ENCODE measurements at regions not wholly inside any gene's neighbourhood (a gene's known extent, or its start where the extent isn't known, plus 50 kb on each side); places are given as distances from the start of the nearest gene placed in this dataset.

- no peaks in the 10 kb centered on the region for H3K4me1 ChIP-seq (ENCODE audit: insufficient read depth)
- DNase-seq: no peak
- H3K27me3 ChIP-seq: no peaks in the 10 kb centered on the region
- no peaks in the 10 kb centered on the region for H3K36me3 ChIP-seq
- no peaks in the 10 kb centered on the region for H3K9me3 ChIP-seq
- H3K27ac ChIP-seq: no peak overlapping the region
- no peak overlapping the region for H3K4me3 ChIP-seq
- TF ChIP-seq CTCF (IDR thresholded peaks at IDR 0.05): no peak
- no peak for TF ChIP-seq EP300 (IDR thresholded peaks at IDR 0.05)
- no peak for TF ChIP-seq POLR2A (IDR thresholded peaks at IDR 0.05)
- WGBS, 3 donors: 94 to 100% (median 96%) methylated on average over 1 of the region's 1 CpG
- intact Hi-C loops (cut with DNase I): no loop called here
Measured at GRCh38 chr6:14867802-14868201, 378.1 kb upstream of the JARID2 start.

GRCh38 chr6:14871221-14871620 is 374.6 kb upstream of the JARID2 start:
- intact Hi-C loops (cut with DNase I): no loop called here
- Histone ChIP-seq H3K9me3 (no peaks in the 10 kb centered on the region), H3K36me3 (no peaks in the 10 kb centered on the region), H3K4me3 (no peak overlapping the region), H3K27me3 (no peaks in the 10 kb centered on the region), H3K4me1 (ENCODE audit: insufficient read depth) (no peaks in the 10 kb centered on the region), H3K27ac (no peak overlapping the region)
- TF ChIP-seq POLR2A (IDR thresholded peaks at IDR 0.05): no peak
- TF ChIP-seq CTCF (IDR thresholded peaks at IDR 0.05): no peak
- TF ChIP-seq EP300 (IDR thresholded peaks at IDR 0.05): no peak
- 96 to 98% (median 97%) methylated on average over 5 of the region's 5 CpGs for WGBS, 3 donors
- DNase-seq: no peak

GRCh38 chr6:14873101-14873500 is 372.8 kb upstream of the JARID2 start:
- no peak overlapping the region for H3K27ac ChIP-seq
- 62 to 86% (median 79%) methylated on average over 2 of the region's 2 CpGs for WGBS, 3 donors
- no peak for TF ChIP-seq POLR2A (IDR thresholded peaks at IDR 0.05)
- intact Hi-C loops (cut with DNase I): no loop called here
- H3K4me1 ChIP-seq (ENCODE audit: insufficient read depth): no peaks in the 10 kb centered on the region
- DNase-seq: no peak
- H3K36me3 ChIP-seq: no peaks in the 10 kb centered on the region
- H3K27me3 ChIP-seq: no peaks in the 10 kb centered on the region
- no peak overlapping the region for H3K4me3 ChIP-seq
- no peaks in the 10 kb centered on the region for H3K9me3 ChIP-seq

- Histone ChIP-seq H3K27me3 (no peaks in the 10 kb centered on the region), H3K36me3 (no peaks in the 10 kb centered on the region), H3K4me1 (ENCODE audit: insufficient read depth) (no peaks in the 10 kb centered on the region), H3K27ac (no peak overlapping the region), H3K9me3 (no peaks in the 10 kb centered on the region), H3K4me3 (no peak overlapping the region)
- no peak for DNase-seq
- no peak for TF ChIP-seq EP300 (IDR thresholded peaks at IDR 0.05)
- TF ChIP-seq CTCF (IDR thresholded peaks at IDR 0.05): no peak
- no peak for TF ChIP-seq POLR2A (IDR thresholded peaks at IDR 0.05)
- WGBS, 3 donors: 82 to 89% (median 89%) methylated on average over 3 of the region's 3 CpGs
- intact Hi-C loops (cut with DNase I): no loop called here
Measured at GRCh38 chr6:14873781-14874441, 372.0 kb upstream of the JARID2 start.

GRCh38 chr6:14874975-14875480 is 370.8 kb upstream of the JARID2 start:
- Histone ChIP-seq H3K4me1 (ENCODE audit: insufficient read depth) (no peaks in the 10 kb centered on the region), H3K27me3 (no peaks in the 10 kb centered on the region), H3K9me3 (no peaks in the 10 kb centered on the region), H3K4me3 (no peak overlapping the region), H3K27ac (no peak overlapping the region), H3K36me3 (no peaks in the 10 kb centered on the region)
- TF ChIP-seq EP300 (IDR thresholded peaks at IDR 0.05) (no peak), CTCF (IDR thresholded peaks at IDR 0.05) (no peak), POLR2A (IDR thresholded peaks at IDR 0.05) (no peak)
- intact Hi-C loops (cut with DNase I): no loop called here
- 83 to 97% (median 93%) methylated on average over 4 of the region's 4 CpGs for WGBS, 3 donors
- no peak for DNase-seq
